ENCODE measurements at regions not wholly inside any gene's neighbourhood (a gene's known extent, or its start where the extent isn't known, plus 50 kb on each side); places are given as distances from the start of the nearest gene placed in this dataset.

GRCh38 chr13:63631006-63631405, 2215.4 kb upstream of the PCDH20 start:
- TF ChIP-seq CREB3 (CRISPR knock-in tag; IDR thresholded peaks at IDR 0.05), result no peak
- no peak for TF ChIP-seq ZNF335 (CRISPR knock-in tag; IDR thresholded peaks at IDR 0.05)
- no peak for TF ChIP-seq CERS6 (CRISPR knock-in tag; IDR thresholded peaks at IDR 0.05)
- TF ChIP-seq SIN3A (IDR thresholded peaks at IDR 0.05; ENCODE audit: borderline replicate concordance, low read depth, low read length), result no peak
- Histone ChIP-seq H3K36me3 (replicated peaks in 1 of 2; ENCODE audit: control insufficient read depth in 1 of 2, insufficient read depth in 2 of 2, low read length in 2 of 2) (no peaks in the 10 kb centered on the region), H3K4me1 (ENCODE audit: insufficient read depth, low read length) (no peaks in the 10 kb centered on the region), H3K27me3 (ENCODE audit: control insufficient read depth in 1 of 2, insufficient read depth in 2 of 2, low read length in 2 of 2) (no peaks in the 10 kb centered on the region), H3K9me3 (ENCODE audit: low read length) (no peaks in the 10 kb centered on the region), H3K9ac (ENCODE audit: insufficient read depth, low read depth, low read length) (no peak overlapping the region), H3K4me2 (ENCODE audit: low read depth, low read length) (no peak overlapping the region), H3K4me3 (replicated peaks in 1 of 3; ENCODE audit: insufficient read depth in 1 of 3, low read depth in 2 of 3, low read length in 3 of 3) (no peak overlapping the region), H3K79me2 (ENCODE audit: insufficient read depth, low read length) (no peaks in the 10 kb centered on the region), H3K27ac (ENCODE audit: extremely low read length, insufficient read depth, low read length) (no peak overlapping the region), H4K20me1 (ENCODE audit: insufficient read depth, low read length) (no peaks in the 10 kb centered on the region), H2AFZ (ENCODE audit: low read length) (no peak overlapping the region)
- in situ Hi-C loops (cut with HindIII; ENCODE audit: extremely low pct_ligation_motif_present, low pct_unique_long_range_greater_than_20kb) (no loop called here), intact Hi-C loops (cut with micrococcal nuclease; ENCODE audit: unreplicated experiment) (no loop called here)
- DNase-seq (ENCODE audit: low spot score), result no peak
- FAIRE-seq, result no peak
- no TSS peak for BruUV-seq (replicated peaks)
- ATAC-seq, result no peak
- ChIA-PET CTCF (ENCODE audit: low intra/inter-chr PET ratio, low total read pairs) (no interaction called here), POLR2A (no interaction called here)
- 6% methylated on average over 3 of the region's 3 CpGs for WGBS (ENCODE audit: low lambda C conversion rate)

- BruUV-seq (replicated peaks), result no TSS peak
- no peak overlapping the region for H3K4me3 ChIP-seq (replicated peaks in 1 of 3; ENCODE audit: insufficient read depth in 1 of 3, low read depth in 2 of 3, low read length in 3 of 3)
- no peak overlapping the region for H3K9ac ChIP-seq (ENCODE audit: insufficient read depth, low read depth, low read length)
- H3K27ac ChIP-seq (ENCODE audit: extremely low read length, insufficient read depth, low read length), result no peak overlapping the region
- no peak overlapping the region for H3K4me2 ChIP-seq (ENCODE audit: low read depth, low read length)
- no peak overlapping the region for H2AFZ ChIP-seq (ENCODE audit: low read length)
- H3K36me3 ChIP-seq (replicated peaks in 1 of 2; ENCODE audit: control insufficient read depth in 1 of 2, insufficient read depth in 2 of 2, low read length in 2 of 2), result no peaks in the 10 kb centered on the region
- 22% methylated on average over 2 of the region's 2 CpGs for WGBS (ENCODE audit: low lambda C conversion rate)
- no peaks in the 10 kb centered on the region for H3K9me3 ChIP-seq (ENCODE audit: low read length)
- no peaks in the 10 kb centered on the region for H3K79me2 ChIP-seq (ENCODE audit: insufficient read depth, low read length)
- in situ Hi-C loops (cut with HindIII; ENCODE audit: extremely low pct_ligation_motif_present, low pct_unique_long_range_greater_than_20kb), result no loop called here
- FAIRE-seq, result no peak
- intact Hi-C loops (cut with micrococcal nuclease; ENCODE audit: unreplicated experiment), result no loop called here
- no peaks in the 10 kb centered on the region for H3K4me1 ChIP-seq (ENCODE audit: insufficient read depth, low read length)
- H4K20me1 ChIP-seq (ENCODE audit: insufficient read depth, low read length), result no peaks in the 10 kb centered on the region
- TF ChIP-seq, protein P1, sequence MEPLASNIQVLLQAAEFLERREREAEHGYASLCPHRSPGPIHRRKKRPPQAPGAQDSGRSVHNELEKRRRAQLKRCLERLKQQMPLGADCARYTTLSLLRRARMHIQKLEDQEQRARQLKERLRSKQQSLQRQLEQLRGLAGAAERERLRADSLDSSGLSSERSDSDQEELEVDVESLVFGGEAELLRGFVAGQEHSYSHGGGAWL (CRISPR knock-in tag; IDR thresholded peaks at IDR 0.05), result no peak
- TF ChIP-seq TCF7L2 (IDR thresholded peaks at IDR 0.05; ENCODE audit: low read depth, low read length), result no peak
- TF ChIP-seq GABPA (IDR thresholded peaks at IDR 0.05; ENCODE audit: low read depth, low read length), result no peak
- TF ChIP-seq GABPA (CRISPR knock-in tag; IDR thresholded peaks at IDR 0.05; ENCODE audit: low read depth), result no peak
- TF ChIP-seq AFF4 (CRISPR knock-in tag; IDR thresholded peaks at IDR 0.05), result no peak
- TF ChIP-seq EZH2 (conservative IDR thresholded peaks at IDR 0.05; ENCODE audit: low read depth, low read length), result no peak
- DNase-seq (ENCODE audit: low spot score), result no peak
- ATAC-seq, result no peak
- CTCF ChIA-PET (ENCODE audit: low intra/inter-chr PET ratio, low total read pairs), result no interaction called here
- POLR2A ChIA-PET, result no interaction called here
- no peaks in the 10 kb centered on the region for H3K27me3 ChIP-seq (ENCODE audit: control insufficient read depth in 1 of 2, insufficient read depth in 2 of 2, low read length in 2 of 2)
These were observed 2213.9 kb upstream of the PCDH20 start for GRCh38 chr13:63629591-63629990.
